ACC112 (cell line): ENCODE measurements at regions not wholly inside any gene's neighbourhood (a gene's known extent, or its start where the extent isn't known, plus 50 kb on each side); places are given as distances from the start of the nearest gene placed in this dataset.
A peak's percentile ranks its signal among the peaks of the same experiment; 100 is the strongest.

Source experiments
- H2AFZ ChIP-seq: fragments of 200-600 bp; sonication (generic); one replicate; pipeline ENCODE4 v1.6.0; 2017; ENCODE audit warnings: antibody characterized with exemption, low read length; ENCODE audit not compliant: unreplicated experiment
- H3K27ac ChIP-seq: fragments of 200-600 bp; sonication (generic); 2 replicates; pipeline ENCODE4 v1.5.1; 2014; ENCODE audit warnings: low read depth, mild to moderate bottlenecking, antibody characterized with exemption, low read length, moderate library complexity
- H3K27me3 ChIP-seq: fragments of 200-600 bp; sonication (generic); 2 replicates; pipeline ENCODE4 v1.6.1; 2014; ENCODE audit warnings: mild to moderate bottlenecking, antibody characterized with exemption, low read length, moderate library complexity, mixed read lengths; ENCODE audit not compliant: insufficient read depth
- H3K36me3 ChIP-seq: fragments of 200-600 bp; sonication (generic); 2 replicates; pipeline ENCODE4 v1.6.1; 2016; ENCODE audit warnings: mild to moderate bottlenecking, antibody characterized with exemption, low read length, moderate library complexity, mixed read lengths; ENCODE audit not compliant: insufficient read depth
- H3K4me1 ChIP-seq: fragments of 200-600 bp; sonication (generic); one replicate; pipeline ENCODE4 v1.6.1; 2016; ENCODE audit warnings: low read length, mixed read lengths; ENCODE audit not compliant: insufficient read depth, unreplicated experiment, control insufficient read depth
- H3K4me3 ChIP-seq: fragments of 200-600 bp; sonication (generic); 2 replicates; pipeline ENCODE4 v1.5.1; 2014; ENCODE audit warnings: mild to moderate bottlenecking, low read depth, low read length
- H3K79me2 ChIP-seq: fragments of 200-600 bp; sonication (generic); one replicate; pipeline ENCODE4 v1.6.0; 2016; ENCODE audit warnings: low read length; ENCODE audit not compliant: control insufficient read depth, unreplicated experiment, insufficient read depth

GRCh38 chr13:68145852-68146251, 915.7 kb upstream of the PCDH9 start:
- Histone ChIP-seq H3K4me1 (no peaks in the 10 kb centered on the region), H3K27me3 (no peaks in the 10 kb centered on the region), H3K27ac (no peak overlapping the region), H3K4me3 (no peak overlapping the region), H2AFZ (no peak overlapping the region), H3K79me2 (no peaks in the 10 kb centered on the region), H3K36me3 (no peaks in the 10 kb centered on the region)

- H3K27me3 ChIP-seq: no peaks in the 10 kb centered on the region
These were observed 898.3 kb upstream of the PCDH9 start for GRCh38 chr13:68128297-68128915.

GRCh38 chr13:68125087-68125480, 894.9 kb upstream of the PCDH9 start:
- peaks cover 4% of the 10 kb centered on the region for H3K4me1 ChIP-seq
- peak overlapping the region; percentile 45 for H3K27ac ChIP-seq
- H2AFZ ChIP-seq: peak overlapping the region; percentile 38
- peak overlapping the region; percentile 62; the same call in 1 of the 2 replicates for H3K4me3 ChIP-seq
- no peaks in the 10 kb centered on the region for H3K27me3 ChIP-seq
- H3K36me3 ChIP-seq: no peaks in the 10 kb centered on the region
- H3K79me2 ChIP-seq: no peaks in the 10 kb centered on the region

More at GRCh38 chr13:68128297-68128915, 898.3 kb upstream of the PCDH9 start:
- Histone ChIP-seq H3K79me2 (no peaks in the 10 kb centered on the region), H2AFZ (no peak overlapping the region), H3K4me1 (peaks cover 4% of the 10 kb centered on the region), H3K36me3 (no peaks in the 10 kb centered on the region), H3K27ac (no peak overlapping the region), H3K4me3 (no peak overlapping the region)

GRCh38 chr13:68124437-68125086, 894.4 kb upstream of the PCDH9 start:
- Histone ChIP-seq H3K36me3 (no peaks in the 10 kb centered on the region), H2AFZ (peak overlapping the region; percentile 38), H3K79me2 (no peaks in the 10 kb centered on the region), H3K27ac (peak overlapping the region; percentile 45), H3K4me1 (peaks cover 4% of the 10 kb centered on the region), H3K27me3 (no peaks in the 10 kb centered on the region), H3K4me3 (peak overlapping the region; percentile 62; the same call in 1 of the 2 replicates)

GRCh38 chr13:68110178-68110768, 880.1 kb upstream of the PCDH9 start:
- no peaks in the 10 kb centered on the region for H3K36me3 ChIP-seq
- no peaks in the 10 kb centered on the region for H3K4me1 ChIP-seq
- H3K27ac ChIP-seq: no peak overlapping the region
- H3K27me3 ChIP-seq: no peaks in the 10 kb centered on the region
- H3K79me2 ChIP-seq: no peaks in the 10 kb centered on the region
- H2AFZ ChIP-seq: no peak overlapping the region
- no peak overlapping the region for H3K4me3 ChIP-seq

- H3K27ac ChIP-seq: no peak overlapping the region
- H3K79me2 ChIP-seq: no peaks in the 10 kb centered on the region
- no peaks in the 10 kb centered on the region for H3K36me3 ChIP-seq
- H2AFZ ChIP-seq: no peak overlapping the region
- no peaks in the 10 kb centered on the region for H3K27me3 ChIP-seq
- H3K4me3 ChIP-seq: no peak overlapping the region
- no peaks in the 10 kb centered on the region for H3K4me1 ChIP-seq
These were observed 877.5 kb upstream of the PCDH9 start for GRCh38 chr13:68107667-68108066.

- H3K4me3 ChIP-seq: no peak overlapping the region
- peaks cover 3% of the 10 kb centered on the region for H3K4me1 ChIP-seq
These were observed 869.5 kb upstream of the PCDH9 start for GRCh38 chr13:68099631-68100030.

GRCh38 chr13:68081061-68081460, 850.9 kb upstream of the PCDH9 start:
- no peaks in the 10 kb centered on the region for H3K79me2 ChIP-seq
- no peak overlapping the region for H3K4me3 ChIP-seq
- no peaks in the 10 kb centered on the region for H3K4me1 ChIP-seq
- no peak overlapping the region for H3K27ac ChIP-seq
- H3K27me3 ChIP-seq: no peaks in the 10 kb centered on the region
- no peak overlapping the region for H2AFZ ChIP-seq
- no peaks in the 10 kb centered on the region for H3K36me3 ChIP-seq

More at GRCh38 chr13:68099631-68100030, 869.5 kb upstream of the PCDH9 start:
- no peak overlapping the region for H3K27ac ChIP-seq
- no peaks in the 10 kb centered on the region for H3K36me3 ChIP-seq
- H3K79me2 ChIP-seq: no peaks in the 10 kb centered on the region
- H3K27me3 ChIP-seq: no peaks in the 10 kb centered on the region
- H2AFZ ChIP-seq: no peak overlapping the region

- no peak overlapping the region for H3K4me3 ChIP-seq
- H3K36me3 ChIP-seq: no peaks in the 10 kb centered on the region
- no peaks in the 10 kb centered on the region for H3K4me1 ChIP-seq
- no peak overlapping the region for H2AFZ ChIP-seq
- no peaks in the 10 kb centered on the region for H3K79me2 ChIP-seq
- H3K27ac ChIP-seq: no peak overlapping the region
- no peaks in the 10 kb centered on the region for H3K27me3 ChIP-seq
These were observed 848.7 kb upstream of the PCDH9 start for GRCh38 chr13:68078874-68079273.

GRCh38 chr13:68078469-68078868, 848.3 kb upstream of the PCDH9 start:
- H3K4me1 ChIP-seq: no peaks in the 10 kb centered on the region
- no peak overlapping the region for H2AFZ ChIP-seq
- H3K79me2 ChIP-seq: no peaks in the 10 kb centered on the region
- H3K27me3 ChIP-seq: no peaks in the 10 kb centered on the region
- H3K4me3 ChIP-seq: no peak overlapping the region
- H3K27ac ChIP-seq: no peak overlapping the region
- no peaks in the 10 kb centered on the region for H3K36me3 ChIP-seq

GRCh38 chr13:68076046-68076445, 845.9 kb upstream of the PCDH9 start:
- no peak overlapping the region for H2AFZ ChIP-seq
- H3K27ac ChIP-seq: no peak overlapping the region
- H3K4me1 ChIP-seq: no peaks in the 10 kb centered on the region
- H3K4me3 ChIP-seq: no peak overlapping the region
- H3K27me3 ChIP-seq: no peaks in the 10 kb centered on the region
- no peaks in the 10 kb centered on the region for H3K79me2 ChIP-seq
- H3K36me3 ChIP-seq: no peaks in the 10 kb centered on the region
